ENCODE measurements at regions not wholly inside any gene's neighbourhood (a gene's known extent, or its start where the extent isn't known, plus 50 kb on each side); places are given as distances from the start of the nearest gene placed in this dataset.
"Not testable (repeated sequence)": the region's sequence is repeated elsewhere in the genome, so short reads cannot be mapped to it uniquely, and the experiment has no call there.

DNA sequence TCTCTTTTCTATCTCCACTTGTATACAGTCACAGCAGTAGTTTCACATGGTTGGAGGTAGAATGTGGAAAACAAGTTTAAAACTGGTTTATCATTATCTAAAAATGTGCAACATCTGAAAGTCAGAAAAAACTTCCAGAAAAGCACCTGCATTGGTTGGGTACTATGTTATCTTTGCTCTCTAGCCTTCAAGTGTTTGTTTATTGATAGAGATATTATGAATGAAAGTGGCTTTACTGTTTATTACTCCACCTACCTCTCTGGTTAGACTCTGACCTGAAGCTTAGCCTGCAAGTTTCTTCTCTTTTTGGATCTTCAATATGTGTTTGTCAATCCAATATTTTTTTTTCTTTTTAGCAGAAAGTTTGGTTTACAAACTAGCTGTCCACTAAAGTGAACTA, 2161.4 kb upstream of the RAG2 start:
- no peak overlapping the region for H3K27ac Mint-ChIP-seq
- no peaks in the 10 kb centered on the region for H3K36me3 Mint-ChIP-seq (ENCODE audit: low read depth)
- TF ChIP-seq, protein P1, sequence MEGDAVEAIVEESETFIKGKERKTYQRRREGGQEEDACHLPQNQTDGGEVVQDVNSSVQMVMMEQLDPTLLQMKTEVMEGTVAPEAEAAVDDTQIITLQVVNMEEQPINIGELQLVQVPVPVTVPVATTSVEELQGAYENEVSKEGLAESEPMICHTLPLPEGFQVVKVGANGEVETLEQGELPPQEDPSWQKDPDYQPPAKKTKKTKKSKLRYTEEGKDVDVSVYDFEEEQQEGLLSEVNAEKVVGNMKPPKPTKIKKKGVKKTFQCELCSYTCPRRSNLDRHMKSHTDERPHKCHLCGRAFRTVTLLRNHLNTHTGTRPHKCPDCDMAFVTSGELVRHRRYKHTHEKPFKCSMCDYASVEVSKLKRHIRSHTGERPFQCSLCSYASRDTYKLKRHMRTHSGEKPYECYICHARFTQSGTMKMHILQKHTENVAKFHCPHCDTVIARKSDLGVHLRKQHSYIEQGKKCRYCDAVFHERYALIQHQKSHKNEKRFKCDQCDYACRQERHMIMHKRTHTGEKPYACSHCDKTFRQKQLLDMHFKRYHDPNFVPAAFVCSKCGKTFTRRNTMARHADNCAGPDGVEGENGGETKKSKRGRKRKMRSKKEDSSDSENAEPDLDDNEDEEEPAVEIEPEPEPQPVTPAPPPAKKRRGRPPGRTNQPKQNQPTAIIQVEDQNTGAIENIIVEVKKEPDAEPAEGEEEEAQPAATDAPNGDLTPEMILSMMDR (IDR thresholded peaks at IDR 0.05), result no peak
- no peaks in the 10 kb centered on the region for H3K27me3 Mint-ChIP-seq (ENCODE audit: low read depth, poor library complexity)
- H3K4me3 Mint-ChIP-seq, result no peak overlapping the region
- DNase-seq, result no peak
- H3K9me3 Mint-ChIP-seq, result no peaks in the 10 kb centered on the region
- no peaks in the 10 kb centered on the region for H3K4me1 Mint-ChIP-seq

DNA sequence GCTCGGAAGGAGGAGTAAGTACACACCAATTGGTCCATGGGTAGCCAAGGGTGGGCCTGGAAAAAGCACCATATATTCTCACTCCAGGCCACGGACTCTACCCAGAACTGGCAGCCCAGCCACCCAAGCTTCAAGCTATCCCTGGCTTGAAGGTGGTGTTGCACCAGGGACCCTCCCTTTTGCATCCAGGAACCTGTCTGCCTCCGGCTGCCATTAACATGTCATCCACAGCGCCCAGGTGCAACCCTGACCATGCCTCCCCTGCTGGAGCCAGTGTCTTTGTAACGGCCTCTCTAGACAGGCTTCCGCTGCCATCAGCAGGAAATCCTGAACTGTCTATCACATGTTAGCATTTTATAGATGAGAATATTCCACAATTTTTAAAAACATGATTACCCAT, 2158.5 kb upstream of the RAG2 start:
- Mint-ChIP-seq H3K4me1 (no peaks in the 10 kb centered on the region), H3K36me3 (ENCODE audit: low read depth) (no peaks in the 10 kb centered on the region), H3K27ac (no peak overlapping the region), H3K9me3 (no peaks in the 10 kb centered on the region), H3K27me3 (ENCODE audit: low read depth, poor library complexity) (no peaks in the 10 kb centered on the region), H3K4me3 (no peak overlapping the region)
- TF ChIP-seq, protein P1 (IDR thresholded peaks at IDR 0.05), result no peak
- no peak for DNase-seq

DNA sequence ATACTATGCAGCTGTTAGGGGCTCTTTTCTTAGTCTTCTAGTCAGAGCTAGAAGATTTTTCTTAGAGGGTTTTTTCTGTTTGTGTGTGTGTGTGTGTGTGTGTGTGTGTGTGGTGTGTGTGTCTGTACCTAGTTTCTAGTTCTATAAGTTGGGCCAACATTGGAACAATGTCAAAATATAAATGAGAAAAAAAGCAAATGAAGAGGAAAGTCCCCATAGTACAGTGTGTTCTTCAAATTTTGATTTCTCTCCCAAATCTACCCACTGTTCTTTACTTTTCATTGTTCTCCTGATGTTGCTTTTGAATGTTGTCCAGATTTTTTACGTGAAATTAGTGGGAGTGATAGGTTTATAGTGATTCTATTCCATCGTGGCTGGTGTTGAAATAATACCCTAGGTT, 2153.4 kb upstream of the RAG2 start:
- no peak overlapping the region for H3K27ac Mint-ChIP-seq
- H3K27me3 Mint-ChIP-seq (ENCODE audit: low read depth, poor library complexity), result no peaks in the 10 kb centered on the region
- H3K4me3 Mint-ChIP-seq, result no peak overlapping the region
- H3K9me3 Mint-ChIP-seq, result peaks cover 3% of the 10 kb centered on the region
- TF ChIP-seq, protein P1 (IDR thresholded peaks at IDR 0.05), result no peak
- H3K36me3 Mint-ChIP-seq (ENCODE audit: low read depth), result no peaks in the 10 kb centered on the region
- H3K4me1 Mint-ChIP-seq, result no peaks in the 10 kb centered on the region
- DNase-seq, result no peak

DNA sequence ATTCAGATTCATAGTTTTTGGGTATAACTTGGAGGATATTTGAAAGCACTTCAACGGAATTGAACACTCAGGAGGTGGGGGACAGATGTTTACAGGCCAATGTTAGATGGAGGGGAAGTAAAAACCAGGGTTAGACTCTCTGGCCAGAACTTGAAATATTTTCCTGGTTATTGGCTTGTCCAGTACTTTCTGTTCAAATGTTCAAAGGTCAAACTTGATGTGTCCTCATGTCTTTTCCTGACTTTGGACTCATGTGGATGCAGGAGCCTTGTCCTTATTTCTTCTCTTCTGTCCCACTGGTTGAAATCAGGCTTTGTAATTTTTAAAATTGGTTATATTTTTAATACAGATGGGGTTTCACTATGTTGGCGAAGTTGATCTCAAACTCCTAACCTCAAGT, 2148.5 kb upstream of the RAG2 start:
- H3K4me3 Mint-ChIP-seq; H3K27me3 Mint-ChIP-seq (ENCODE audit: low read depth, poor library complexity); H3K9me3 Mint-ChIP-seq; H3K4me1 Mint-ChIP-seq; H3K27ac Mint-ChIP-seq; DNase-seq; H3K36me3 Mint-ChIP-seq (ENCODE audit: low read depth): not testable (repeated sequence)

DNA sequence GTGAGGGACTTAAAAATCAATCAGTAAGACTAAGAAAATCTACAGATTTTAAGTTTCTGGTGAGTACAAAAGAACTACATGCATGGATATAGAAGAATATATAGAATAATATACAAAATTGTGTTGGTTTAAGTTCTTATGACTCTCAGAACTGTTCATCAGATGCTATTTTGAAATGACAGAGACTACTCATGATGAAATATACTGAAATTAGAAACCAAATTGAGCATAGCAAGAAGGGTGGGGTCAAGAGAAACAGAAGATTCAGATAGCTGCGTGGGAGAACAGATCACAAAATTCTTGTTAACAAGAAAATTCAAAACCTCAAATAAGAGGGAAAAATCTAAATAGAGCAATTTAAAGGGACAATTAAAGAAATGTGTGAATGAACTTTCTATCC, 2125.3 kb upstream of the RAG2 start:
- H3K4me3 Mint-ChIP-seq, result no peak overlapping the region
- peaks cover 8% of the 10 kb centered on the region for H3K9me3 Mint-ChIP-seq
- no peak overlapping the region for H3K27ac Mint-ChIP-seq
- no peaks in the 10 kb centered on the region for H3K36me3 Mint-ChIP-seq (ENCODE audit: low read depth)
- no peaks in the 10 kb centered on the region for H3K27me3 Mint-ChIP-seq (ENCODE audit: low read depth, poor library complexity)
- peaks cover 5% of the 10 kb centered on the region for H3K4me1 Mint-ChIP-seq
- DNase-seq, result no peak
- TF ChIP-seq, protein P1 (IDR thresholded peaks at IDR 0.05), result no peak

DNA sequence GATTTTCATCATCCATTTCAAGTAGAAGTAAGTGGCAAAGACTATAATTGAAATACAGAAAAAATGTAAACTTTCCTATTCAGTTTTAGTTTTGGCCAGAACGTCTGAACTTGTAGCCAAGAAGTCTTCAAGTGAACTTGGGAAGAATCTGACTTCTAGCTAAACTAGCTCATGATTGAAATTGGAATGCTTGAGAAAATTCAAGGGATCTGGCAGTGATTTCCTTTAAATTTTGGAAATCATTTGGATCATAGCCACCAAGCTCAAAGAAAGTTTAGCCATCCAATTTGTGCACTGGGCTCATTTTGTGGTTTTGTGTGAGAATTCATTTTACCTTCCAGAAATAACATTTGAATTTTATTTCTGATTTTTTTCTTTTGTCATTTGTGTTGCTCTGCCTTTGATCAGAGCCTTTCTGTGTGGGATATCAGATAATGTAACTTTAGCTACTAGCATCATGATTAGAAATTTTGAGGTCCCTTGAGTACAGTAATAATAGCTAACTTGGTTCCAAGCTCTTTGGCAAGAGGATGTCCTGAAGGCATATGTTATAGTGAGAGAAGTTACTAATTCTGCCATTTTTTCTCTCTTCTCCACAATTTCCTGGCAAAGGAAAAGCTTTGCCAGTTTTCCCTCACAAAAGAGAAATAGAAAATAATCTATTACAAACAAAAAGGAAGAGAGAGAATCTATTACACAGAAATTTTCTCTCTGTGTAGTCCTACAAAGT, 2123.7 kb upstream of the RAG2 start:
- peaks cover 3% of the 10 kb centered on the region for H3K9me3 Mint-ChIP-seq
- H3K27me3 Mint-ChIP-seq (ENCODE audit: low read depth, poor library complexity), result no peaks in the 10 kb centered on the region
- DNase-seq, result no peak
- TF ChIP-seq, protein P1 (IDR thresholded peaks at IDR 0.05), result no peak
- no peaks in the 10 kb centered on the region for H3K36me3 Mint-ChIP-seq (ENCODE audit: low read depth)
- H3K4me1 Mint-ChIP-seq, result peaks cover 6% of the 10 kb centered on the region
- no peak overlapping the region for H3K27ac Mint-ChIP-seq
- H3K4me3 Mint-ChIP-seq, result no peak overlapping the region
